Mucosa of rectum (tissue), 2 donors: ENCODE measurements at regions not wholly inside any gene's neighbourhood (a gene's known extent, or its start where the extent isn't known, plus 50 kb on each side); places are given as distances from the start of the nearest gene placed in this dataset.

Experiments
- H3K27ac ChIP-seq, 2 donors: one replicate each; pipeline ENCODE4 v1.7.0; 2013; ENCODE audit warnings: inconsistent platforms in 2 of 2, low read depth in 2 of 2, low read length in 2 of 2
- H3K27me3 ChIP-seq, 2 donors: one replicate each; pipeline ENCODE4 v1.7.0; 2013; ENCODE audit warnings: low read length in 2 of 2; ENCODE audit not compliant: control insufficient read depth in 2 of 2, insufficient read depth in 2 of 2
- H3K36me3 ChIP-seq, 2 donors: one replicate each; pipeline ENCODE4 v1.7.0; 2013; ENCODE audit warnings: low read length in 2 of 2; ENCODE audit not compliant: control insufficient read depth in 2 of 2, insufficient read depth in 2 of 2
- H3K4me1 ChIP-seq, 2 donors: one replicate each; pipeline ENCODE4 v1.7.0; 2013; ENCODE audit warnings: low read length in 2 of 2, mild to moderate bottlenecking in 1 of 2; ENCODE audit not compliant: control insufficient read depth in 2 of 2, insufficient read depth in 2 of 2
- H3K4me3 ChIP-seq, 2 donors: one replicate each; pipeline ENCODE4 v1.7.0; 2013; ENCODE audit warnings: low read length in 2 of 2
- H3K9ac ChIP-seq, 2 donors: one replicate each; pipeline ENCODE4 v1.7.0; 2013; ENCODE audit warnings: low read length in 2 of 2, low read depth in 1 of 2, mild to moderate bottlenecking in 1 of 2
- H3K9me3 ChIP-seq, 2 donors: one replicate each; pipeline ENCODE4 v1.7.0; 2013; ENCODE audit warnings: low read length in 2 of 2; ENCODE audit not compliant: control insufficient read depth in 2 of 2
- donor health status: healthy.
- donor health status: Normal muscosa, but diverticular disease.

DNA sequence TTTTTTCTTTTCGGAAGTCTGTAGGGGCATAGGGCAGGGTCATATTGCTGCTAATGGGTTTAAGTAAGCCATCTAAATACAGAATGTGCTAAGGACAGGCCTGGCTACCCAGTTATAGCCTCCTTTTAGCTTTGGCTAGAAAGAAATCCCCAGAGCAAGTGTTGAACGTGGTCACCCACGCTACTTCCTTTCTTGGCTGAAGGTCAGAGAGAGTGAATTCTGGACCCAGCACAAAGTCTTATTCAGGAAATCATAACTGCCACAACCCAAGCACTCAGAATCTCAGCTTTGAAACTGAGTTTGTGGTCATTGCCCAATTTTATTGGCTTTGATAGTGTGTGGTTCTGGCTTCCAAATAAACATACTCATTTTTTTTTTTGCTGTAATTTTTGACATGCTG is 542.1 kb upstream of the ATP2B1 start:
- Histone ChIP-seq H3K4me1 (peaks cover 7 to 14% of the 10 kb centered on the region in 2 donors), H3K27ac (no peak overlapping the region), H3K36me3 (no peaks in the 10 kb centered on the region), H3K4me3 (no peak overlapping the region), H3K27me3 (no peaks in the 10 kb centered on the region), H3K9me3 (no peaks in the 10 kb centered on the region), H3K9ac (no peak overlapping the region)

DNA sequence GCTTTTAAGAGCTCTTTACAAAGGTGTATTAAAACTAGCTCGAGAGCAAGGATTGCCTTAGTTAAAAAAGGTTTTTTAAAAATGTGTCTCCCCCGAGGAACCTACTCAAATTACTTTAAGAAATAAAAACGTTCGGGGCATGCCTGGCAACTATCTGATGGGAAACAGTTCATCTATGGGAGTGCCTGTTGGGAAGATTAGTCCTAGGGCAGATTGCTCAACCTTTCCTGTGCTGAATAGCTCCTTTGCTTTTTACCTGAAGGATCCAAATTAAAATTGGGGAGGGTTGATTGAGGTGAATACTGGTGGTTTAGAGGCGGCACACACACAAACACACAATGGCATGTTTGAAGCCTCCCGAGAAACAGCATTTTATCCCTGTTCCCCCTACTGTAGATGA is 541.4 kb upstream of the ATP2B1 start:
- H3K9me3 ChIP-seq: no peaks in the 10 kb centered on the region
- H3K9ac ChIP-seq: no peak overlapping the region
- no peaks in the 10 kb centered on the region for H3K27me3 ChIP-seq
- peaks cover 7 to 14% of the 10 kb centered on the region in 2 donors for H3K4me1 ChIP-seq
- no peaks in the 10 kb centered on the region for H3K36me3 ChIP-seq
- no peak overlapping the region for H3K4me3 ChIP-seq
- H3K27ac ChIP-seq: no peak overlapping the region

- H3K4me3 ChIP-seq: no peak overlapping the region
- no peak overlapping the region for H3K27ac ChIP-seq
- peaks cover 0 to 2% of the 10 kb centered on the region in 2 donors for H3K4me1 ChIP-seq
- no peaks in the 10 kb centered on the region for H3K27me3 ChIP-seq
- H3K9ac ChIP-seq: no peak overlapping the region
- no peaks in the 10 kb centered on the region for H3K36me3 ChIP-seq
- H3K9me3 ChIP-seq: no peaks in the 10 kb centered on the region
Measured at GRCh38 chr12:90246688-90247087, 538.0 kb upstream of the ATP2B1 start.

GRCh38 chr12:90245391-90245790 is 536.8 kb upstream of the ATP2B1 start:
- no peaks in the 10 kb centered on the region for H3K4me1 ChIP-seq
- no peaks in the 10 kb centered on the region for H3K36me3 ChIP-seq
- no peak overlapping the region for H3K9ac ChIP-seq
- H3K4me3 ChIP-seq: no peak overlapping the region
- no peaks in the 10 kb centered on the region for H3K9me3 ChIP-seq
- no peak overlapping the region for H3K27ac ChIP-seq
- H3K27me3 ChIP-seq: no peaks in the 10 kb centered on the region

GRCh38 chr12:90244232-90244631 is 535.6 kb upstream of the ATP2B1 start:
- no peaks in the 10 kb centered on the region for H3K36me3 ChIP-seq
- H3K27me3 ChIP-seq: no peaks in the 10 kb centered on the region
- H3K9me3 ChIP-seq: no peaks in the 10 kb centered on the region
- H3K9ac ChIP-seq: no peak overlapping the region
- H3K4me3 ChIP-seq: no peak overlapping the region
- H3K4me1 ChIP-seq: peaks cover 0 to 3% of the 10 kb centered on the region in 2 donors
- no peak overlapping the region for H3K27ac ChIP-seq

GRCh38 chr12:90243211-90243610 is 534.6 kb upstream of the ATP2B1 start:
- H3K27me3 ChIP-seq: no peaks in the 10 kb centered on the region
- H3K9ac ChIP-seq: no peak overlapping the region
- H3K27ac ChIP-seq: no peak overlapping the region

DNA sequence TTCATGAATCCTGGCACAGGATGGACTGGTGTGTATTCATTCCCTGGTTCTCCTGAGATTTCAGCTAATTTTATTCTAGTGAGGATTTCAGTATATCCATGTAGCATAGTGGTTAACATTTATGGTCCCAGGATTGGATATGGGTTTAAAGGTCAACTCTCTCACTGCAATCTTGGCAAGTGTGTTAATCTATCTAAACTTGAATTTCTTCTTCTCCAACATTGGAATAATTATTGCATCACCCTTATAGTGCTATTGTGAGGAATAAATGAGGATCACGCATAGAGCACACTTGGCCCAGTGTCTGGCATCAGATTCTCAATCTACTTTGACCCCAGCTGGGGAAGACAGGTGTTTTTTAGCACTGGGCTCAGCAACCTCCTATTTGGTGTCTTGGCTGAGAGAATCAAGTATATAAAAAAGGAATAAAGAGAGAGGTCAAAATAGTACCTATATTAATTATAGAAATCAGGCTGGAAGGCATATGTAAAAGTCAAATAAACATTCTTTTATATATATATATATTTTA is 531.2 kb upstream of the ATP2B1 start:
- Histone ChIP-seq H3K4me3 (no peak overlapping the region), H3K9ac (no peak overlapping the region), H3K36me3 (no peaks in the 10 kb centered on the region), H3K9me3 (no peaks in the 10 kb centered on the region), H3K27ac (no peak overlapping the region), H3K4me1 (peaks cover 0 to 3% of the 10 kb centered on the region in 2 donors), H3K27me3 (no peaks in the 10 kb centered on the region)

More at GRCh38 chr12:90243211-90243610, 534.6 kb upstream of the ATP2B1 start:
- no peaks in the 10 kb centered on the region for H3K36me3 ChIP-seq
- H3K9me3 ChIP-seq: no peaks in the 10 kb centered on the region
- H3K4me3 ChIP-seq: no peak overlapping the region
- H3K4me1 ChIP-seq: peaks cover 0 to 3% of the 10 kb centered on the region in 2 donors

DNA sequence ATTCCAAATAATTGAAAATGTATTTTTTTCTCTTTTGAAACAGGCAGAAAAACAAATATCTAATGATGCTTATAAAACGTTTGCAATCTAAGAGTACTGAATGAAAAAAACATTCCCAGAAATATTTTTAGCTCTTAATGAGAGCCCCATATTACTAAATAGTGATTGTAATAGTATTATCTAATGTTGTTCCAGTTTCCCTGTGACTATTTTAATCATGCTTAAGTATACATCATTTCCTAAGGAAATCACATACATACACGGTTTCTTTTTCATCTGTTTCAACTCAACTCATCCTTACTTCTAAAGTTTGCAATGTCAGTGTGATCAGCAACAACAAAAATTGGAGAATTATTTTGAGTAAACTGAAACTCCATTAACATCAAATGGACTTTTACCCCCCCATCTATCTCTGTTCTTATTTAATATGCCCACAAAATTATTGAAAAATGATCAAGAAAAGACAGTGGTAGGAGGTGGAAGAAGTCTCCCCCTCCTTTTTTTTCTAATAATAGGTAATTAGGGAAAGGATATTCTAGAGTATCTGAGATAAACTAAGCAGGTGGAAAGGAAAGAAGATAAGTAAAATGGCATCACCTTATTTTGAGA is 530.1 kb upstream of the ATP2B1 start:
- H3K27ac ChIP-seq: no peak overlapping the region
- H3K36me3 ChIP-seq: no peaks in the 10 kb centered on the region
- no peaks in the 10 kb centered on the region for H3K9me3 ChIP-seq
- no peak overlapping the region for H3K4me3 ChIP-seq
- no peak overlapping the region for H3K9ac ChIP-seq
- peaks cover 0 to 3% of the 10 kb centered on the region in 2 donors for H3K4me1 ChIP-seq
- no peaks in the 10 kb centered on the region for H3K27me3 ChIP-seq

DNA sequence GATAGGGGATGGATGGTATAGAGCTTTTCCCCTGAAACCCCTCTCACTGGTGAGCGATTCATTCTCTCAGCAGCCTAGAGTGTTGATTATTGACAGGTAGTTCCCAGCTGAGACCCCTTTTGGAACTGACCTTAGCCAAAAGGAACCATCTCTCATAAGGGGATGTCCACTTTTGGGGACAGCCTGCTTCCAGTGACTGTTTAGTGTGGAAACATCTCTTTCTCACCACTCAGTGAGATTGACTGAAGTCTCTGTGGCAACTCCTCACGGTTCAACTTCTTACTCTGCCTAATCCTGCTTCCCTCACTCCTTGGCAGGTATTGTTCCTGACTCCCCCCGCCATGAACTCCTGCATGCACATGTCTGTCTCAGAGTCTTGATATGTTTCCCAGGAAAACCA is 529.2 kb upstream of the ATP2B1 start:
- no peak overlapping the region for H3K9ac ChIP-seq
- H3K9me3 ChIP-seq: no peaks in the 10 kb centered on the region
- peaks cover 0 to 3% of the 10 kb centered on the region in 2 donors for H3K4me1 ChIP-seq
- no peak overlapping the region for H3K4me3 ChIP-seq
- H3K27ac ChIP-seq: no peak overlapping the region
- H3K36me3 ChIP-seq: no peaks in the 10 kb centered on the region
- H3K27me3 ChIP-seq: no peaks in the 10 kb centered on the region

DNA sequence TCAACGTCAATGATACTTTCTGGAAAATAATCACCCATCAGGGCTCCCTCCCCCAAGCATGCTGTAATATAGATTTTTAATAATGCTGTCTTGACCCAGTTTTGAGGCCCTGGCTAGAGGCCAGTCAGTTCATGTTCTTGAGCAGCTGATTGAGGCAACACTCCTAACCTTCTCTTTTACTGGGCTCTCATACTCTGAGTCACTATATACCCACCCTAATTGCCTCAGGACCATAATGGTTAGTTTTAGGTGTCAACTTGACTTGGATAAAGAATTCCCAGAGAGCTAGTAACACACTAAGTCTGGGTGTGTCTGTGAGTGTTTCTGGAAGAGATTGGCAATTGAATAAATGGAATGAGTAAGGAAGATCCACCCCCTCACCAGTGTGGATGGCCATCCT is 527.0 kb upstream of the ATP2B1 start:
- Histone ChIP-seq H3K4me1 (peaks cover 0 to 3% of the 10 kb centered on the region in 2 donors), H3K9me3 (no peaks in the 10 kb centered on the region), H3K9ac (no peak overlapping the region), H3K27ac (no peak overlapping the region), H3K36me3 (no peaks in the 10 kb centered on the region), H3K4me3 (no peak overlapping the region), H3K27me3 (no peaks in the 10 kb centered on the region)
